A673 (cell line): ENCODE measurements at regions not wholly inside any gene's neighbourhood (a gene's known extent, or its start where the extent isn't known, plus 50 kb on each side); places are given as distances from the start of the nearest gene placed in this dataset.

ENCODE experiments used
- EZH2 ChIP-seq: fragments of 200-600 bp; sonication (generic); IDR thresholded peaks from 2 replicates; pipeline ENCODE4 v1.6.1; 2017; ENCODE audit warnings: borderline replicate concordance, low read depth, mild to moderate bottlenecking, mixed read lengths, antibody characterized with exemption, low read length; ENCODE audit not compliant: poor library complexity, severe bottlenecking
- TF ChIP-seq, protein P1 (sequence below): fragments of 300-800, 200-600 bp; sonication (generic); conservative IDR thresholded peaks from 2 replicates; pipeline ENCODE4 v1.5.1; 2017; ENCODE audit warnings: low read depth, mild to moderate bottlenecking, antibody characterized with exemption, low read length, moderate library complexity, mixed read lengths

DNA sequence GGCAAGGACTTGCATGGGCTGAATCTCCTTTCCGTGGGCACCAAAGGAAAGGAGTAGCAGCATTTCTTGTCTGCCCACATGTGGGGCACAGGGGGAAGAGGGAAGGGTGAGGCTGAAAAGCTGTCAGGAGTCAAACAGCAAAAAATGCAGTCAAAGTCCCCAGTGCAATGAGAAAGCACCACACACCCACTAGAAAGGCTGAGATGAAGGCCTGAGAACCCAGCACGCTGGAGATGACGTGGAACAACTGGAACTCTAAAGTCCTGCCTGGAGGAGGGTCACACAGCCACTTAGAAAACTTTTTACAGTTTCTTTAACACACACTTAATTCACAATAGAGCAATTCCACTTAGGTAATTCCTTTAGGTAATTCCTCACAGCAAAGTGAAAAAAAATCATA lies 94.6 kb upstream of the IGFBPL1 start:
- TF ChIP-seq, protein P1, sequence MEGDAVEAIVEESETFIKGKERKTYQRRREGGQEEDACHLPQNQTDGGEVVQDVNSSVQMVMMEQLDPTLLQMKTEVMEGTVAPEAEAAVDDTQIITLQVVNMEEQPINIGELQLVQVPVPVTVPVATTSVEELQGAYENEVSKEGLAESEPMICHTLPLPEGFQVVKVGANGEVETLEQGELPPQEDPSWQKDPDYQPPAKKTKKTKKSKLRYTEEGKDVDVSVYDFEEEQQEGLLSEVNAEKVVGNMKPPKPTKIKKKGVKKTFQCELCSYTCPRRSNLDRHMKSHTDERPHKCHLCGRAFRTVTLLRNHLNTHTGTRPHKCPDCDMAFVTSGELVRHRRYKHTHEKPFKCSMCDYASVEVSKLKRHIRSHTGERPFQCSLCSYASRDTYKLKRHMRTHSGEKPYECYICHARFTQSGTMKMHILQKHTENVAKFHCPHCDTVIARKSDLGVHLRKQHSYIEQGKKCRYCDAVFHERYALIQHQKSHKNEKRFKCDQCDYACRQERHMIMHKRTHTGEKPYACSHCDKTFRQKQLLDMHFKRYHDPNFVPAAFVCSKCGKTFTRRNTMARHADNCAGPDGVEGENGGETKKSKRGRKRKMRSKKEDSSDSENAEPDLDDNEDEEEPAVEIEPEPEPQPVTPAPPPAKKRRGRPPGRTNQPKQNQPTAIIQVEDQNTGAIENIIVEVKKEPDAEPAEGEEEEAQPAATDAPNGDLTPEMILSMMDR: no peak
- TF ChIP-seq EZH2: no peak
